ENCODE measurements at regions not wholly inside any gene's neighbourhood (a gene's known extent, or its start where the extent isn't known, plus 50 kb on each side); places are given as distances from the start of the nearest gene placed in this dataset.
A peak's percentile ranks its signal among the peaks of the same experiment; 100 is the strongest.

- Histone ChIP-seq H3K9ac (ENCODE audit: low read length in 3 of 3) (no peak overlapping the region), H3K27me3 (ENCODE audit: control insufficient read depth, insufficient read depth, low read length) (no peaks in the 10 kb centered on the region), H3K36me3 (ENCODE audit: control insufficient read depth in 2 of 3, insufficient read depth in 3 of 3, low read length in 3 of 3) (no peaks in the 10 kb centered on the region), H3K9me3 (ENCODE audit: control insufficient read depth in 2 of 3, insufficient read depth in 1 of 3, low read length in 3 of 3) (no peaks in the 10 kb centered on the region), H3K4me1 (ENCODE audit: control insufficient read depth in 2 of 3, insufficient read depth in 2 of 3, low read depth in 1 of 3, low read length in 3 of 3) (peaks cover 0 to 4% (median 2%) of the 10 kb centered on the region in 3 donors), H3K4me3 (ENCODE audit: low read length in 3 of 3) (no peak overlapping the region), H3K27ac (ENCODE audit: low read depth in 2 of 2, low read length in 2 of 2) (no peak overlapping the region)
- intact Hi-C loops (cut with DNase I): no loop called here
- peak in 4 of 5 donors; percentile 52 to 87 (median 72) for DNase-seq
- no peak for FAIRE-seq
- no peak for TF ChIP-seq CTCF (IDR thresholded peaks at IDR 0.05; ENCODE audit: borderline replicate concordance, extremely low read depth, insufficient read depth)
Observed at GRCh38 chr1:56378341-56379070, 200.9 kb downstream of the PLPP3 start.

GRCh38 chr1:56377431-56377830, 201.9 kb downstream of the PLPP3 start:
- TF ChIP-seq CTCF (IDR thresholded peaks at IDR 0.05; ENCODE audit: borderline replicate concordance, extremely low read depth, insufficient read depth): no peak
- FAIRE-seq (no peak), DNase-seq (no peak)
- H3K36me3 ChIP-seq (ENCODE audit: control insufficient read depth in 2 of 3, insufficient read depth in 3 of 3, low read length in 3 of 3): no peaks in the 10 kb centered on the region
- no peak overlapping the region for H3K9ac ChIP-seq (ENCODE audit: low read length in 3 of 3)
- H3K27ac ChIP-seq (ENCODE audit: low read depth in 2 of 2, low read length in 2 of 2): no peak overlapping the region
- no peak overlapping the region for H3K4me3 ChIP-seq (ENCODE audit: low read length in 3 of 3)
- no peaks in the 10 kb centered on the region for H3K9me3 ChIP-seq (ENCODE audit: control insufficient read depth in 2 of 3, insufficient read depth in 1 of 3, low read length in 3 of 3)
- peaks cover 0 to 4% (median 2%) of the 10 kb centered on the region in 3 donors for H3K4me1 ChIP-seq (ENCODE audit: control insufficient read depth in 2 of 3, insufficient read depth in 2 of 3, low read depth in 1 of 3, low read length in 3 of 3)
- intact Hi-C loops (cut with DNase I): no loop called here
- no peaks in the 10 kb centered on the region for H3K27me3 ChIP-seq (ENCODE audit: control insufficient read depth, insufficient read depth, low read length)

GRCh38 chr1:56376188-56376984, 203.0 kb downstream of the PLPP3 start:
- H3K27me3 ChIP-seq (ENCODE audit: control insufficient read depth, insufficient read depth, low read length): no peaks in the 10 kb centered on the region
- TF ChIP-seq CTCF (IDR thresholded peaks at IDR 0.05; ENCODE audit: borderline replicate concordance, extremely low read depth, insufficient read depth): no peak
- no peaks in the 10 kb centered on the region for H3K9me3 ChIP-seq (ENCODE audit: control insufficient read depth in 2 of 3, insufficient read depth in 1 of 3, low read length in 3 of 3)
- peaks cover 0 to 4% (median 2%) of the 10 kb centered on the region in 3 donors for H3K4me1 ChIP-seq (ENCODE audit: control insufficient read depth in 2 of 3, insufficient read depth in 2 of 3, low read depth in 1 of 3, low read length in 3 of 3)
- no peaks in the 10 kb centered on the region for H3K36me3 ChIP-seq (ENCODE audit: control insufficient read depth in 2 of 3, insufficient read depth in 3 of 3, low read length in 3 of 3)
- DNase-seq (no peak), FAIRE-seq (no peak)
- H3K9ac ChIP-seq (ENCODE audit: low read length in 3 of 3): no peak overlapping the region
- no peak overlapping the region for H3K4me3 ChIP-seq (ENCODE audit: low read length in 3 of 3)
- no peak overlapping the region for H3K27ac ChIP-seq (ENCODE audit: low read depth in 2 of 2, low read length in 2 of 2)
- intact Hi-C loops (cut with DNase I): no loop called here

Data from kidney (tissue), 13 donors.